ENCODE measurements at regions not wholly inside any gene's neighbourhood (a gene's known extent, or its start where the extent isn't known, plus 50 kb on each side); places are given as distances from the start of the nearest gene placed in this dataset.
"Not testable (repeated sequence)": the region's sequence is repeated elsewhere in the genome, so short reads cannot be mapped to it uniquely, and the experiment has no call there.

DNA sequence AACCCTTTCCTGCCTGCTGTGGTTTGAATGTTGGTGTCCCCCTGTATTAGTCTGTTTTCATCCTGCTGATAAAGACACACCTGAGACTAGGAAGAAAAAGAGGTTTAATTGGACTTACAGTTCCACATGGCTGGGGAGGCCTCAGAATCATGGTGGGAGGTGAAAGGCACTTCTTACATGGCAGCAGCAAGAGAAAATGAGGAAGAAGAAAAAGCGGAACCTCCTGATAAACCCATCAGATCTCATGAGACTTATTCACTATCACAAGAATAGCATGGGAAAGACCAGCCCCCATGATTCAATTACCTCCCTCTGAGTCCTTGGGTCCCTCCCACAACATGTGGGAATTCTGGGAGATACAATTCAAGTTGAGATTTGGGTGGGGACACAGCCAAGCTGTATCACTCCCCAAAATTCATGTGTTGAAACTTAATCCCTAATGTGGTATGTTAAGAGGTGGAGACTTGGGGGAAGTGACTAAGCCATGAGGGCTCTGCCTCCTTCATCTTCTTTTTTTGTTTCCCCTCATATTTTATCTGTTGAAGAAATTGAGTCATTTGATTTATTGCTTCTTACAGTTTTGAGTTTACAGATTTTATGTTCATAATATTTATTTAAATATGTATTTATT, 64.9 kb upstream of the SYNCRIP start:
- not testable (repeated sequence) for DNase-seq

DNA sequence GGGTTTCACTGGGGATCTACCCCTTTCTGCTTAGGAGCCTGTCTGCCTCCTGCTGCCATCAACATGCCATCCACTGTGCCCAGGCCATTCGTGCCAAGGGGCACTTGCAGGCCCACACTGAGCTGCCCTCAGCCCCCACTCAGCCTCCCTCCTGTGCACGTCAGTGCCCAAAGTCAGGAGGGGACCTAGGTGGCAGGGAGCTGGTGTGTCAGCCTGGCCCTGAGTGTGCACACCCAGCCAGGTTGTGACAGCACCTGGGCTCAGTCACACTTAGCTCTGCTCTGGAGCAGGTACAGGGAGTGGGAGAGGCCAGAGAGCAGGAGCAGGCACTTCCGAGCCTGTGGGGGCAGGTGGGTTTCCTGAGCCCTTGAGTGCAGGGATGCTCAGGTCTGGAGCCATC, 63.6 kb upstream of the SYNCRIP start:
- DNase-seq, result no peak

DNA sequence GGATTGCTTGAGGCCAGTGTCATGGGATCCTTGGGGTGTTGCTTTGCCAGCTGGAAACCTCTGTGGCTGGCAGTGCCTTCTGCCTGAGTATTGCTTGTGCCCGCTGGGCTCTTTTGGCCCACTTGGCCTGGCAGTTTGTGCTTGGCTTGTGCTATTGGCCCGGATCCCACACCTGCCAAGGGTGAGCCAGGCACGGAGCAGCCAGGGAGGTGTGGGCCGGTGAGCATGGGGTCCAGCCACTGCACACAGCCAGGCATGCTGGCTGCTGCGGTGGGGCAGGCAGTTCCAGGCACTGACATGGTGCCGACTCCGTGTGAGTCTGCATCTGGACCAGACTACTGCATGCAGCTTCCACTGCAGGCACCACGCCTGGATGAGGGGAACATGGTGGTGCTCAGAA, 62.5 kb upstream of the SYNCRIP start:
- DNase-seq, result no peak

DNA sequence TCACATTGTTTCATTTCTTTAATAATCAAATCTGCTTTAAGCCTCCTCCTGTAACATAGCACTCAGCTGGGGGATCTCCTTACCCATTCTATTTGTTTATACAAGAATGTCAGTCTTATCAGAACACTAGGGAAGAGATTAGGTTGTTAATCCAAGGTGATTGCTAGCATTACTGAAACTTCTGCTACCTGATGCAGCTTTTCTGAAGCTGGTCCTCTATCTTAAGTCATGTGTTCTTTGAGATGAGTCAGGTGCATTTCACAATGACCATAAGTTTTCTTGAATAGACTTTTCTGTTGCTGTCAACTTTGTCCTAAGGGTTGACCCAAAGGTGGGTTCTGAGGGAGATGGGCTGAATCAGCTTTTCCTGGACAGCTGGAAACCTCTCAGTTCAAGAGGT, 60.7 kb upstream of the SYNCRIP start:
- DNase-seq, result no peak
